ENCODE measurements at regions not wholly inside any gene's neighbourhood (a gene's known extent, or its start where the extent isn't known, plus 50 kb on each side); places are given as distances from the start of the nearest gene placed in this dataset.

- no peak for TF ChIP-seq NONO (IDR thresholded peaks at IDR 0.05; ENCODE audit: low read depth in 2 of 2, low read length in 1 of 2)
- peak; percentile 88; the same call in 1 of the 2 replicates for TF ChIP-seq JUN (IDR thresholded peaks at IDR 0.05; ENCODE audit: borderline replicate concordance, low read depth, low read length)
- no peak for TF ChIP-seq JUN (CRISPR knock-in tag; IDR thresholded peaks at IDR 0.05; ENCODE audit: borderline replicate concordance)
- no peak for TF ChIP-seq ZNF133 (CRISPR knock-in tag; IDR thresholded peaks at IDR 0.05)
- TF ChIP-seq, protein P1, sequence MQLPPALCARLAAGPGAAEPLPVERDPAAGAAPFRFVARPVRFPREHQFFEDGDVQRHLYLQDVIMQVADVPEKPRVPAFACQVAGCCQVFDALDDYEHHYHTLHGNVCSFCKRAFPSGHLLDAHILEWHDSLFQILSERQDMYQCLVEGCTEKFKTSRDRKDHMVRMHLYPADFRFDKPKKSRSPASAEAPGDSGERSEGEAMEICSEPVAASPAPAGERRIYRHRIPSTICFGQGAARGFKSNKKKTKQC (CRISPR knock-in tag; IDR thresholded peaks at IDR 0.05): peak; percentile 27; the same call in 1 of the 2 replicates
- TF ChIP-seq FOXK2 (conservative IDR thresholded peaks at IDR 0.05 in 1 of 2, IDR thresholded peaks at IDR 0.05 in 1 of 2; ENCODE audit: low read depth in 2 of 2): peak; percentile 47 to 49; a peak in 2 of 4 replicates
- no peak for TF ChIP-seq NELFE (IDR thresholded peaks at IDR 0.05; ENCODE audit: insufficient read depth, insufficient read length)
- TF ChIP-seq PTRF (tag; IDR thresholded peaks at IDR 0.05): 0 out of 2 replicates have a peak, but pooled peaks have one; percentile 34
- TF ChIP-seq, protein P2, sequence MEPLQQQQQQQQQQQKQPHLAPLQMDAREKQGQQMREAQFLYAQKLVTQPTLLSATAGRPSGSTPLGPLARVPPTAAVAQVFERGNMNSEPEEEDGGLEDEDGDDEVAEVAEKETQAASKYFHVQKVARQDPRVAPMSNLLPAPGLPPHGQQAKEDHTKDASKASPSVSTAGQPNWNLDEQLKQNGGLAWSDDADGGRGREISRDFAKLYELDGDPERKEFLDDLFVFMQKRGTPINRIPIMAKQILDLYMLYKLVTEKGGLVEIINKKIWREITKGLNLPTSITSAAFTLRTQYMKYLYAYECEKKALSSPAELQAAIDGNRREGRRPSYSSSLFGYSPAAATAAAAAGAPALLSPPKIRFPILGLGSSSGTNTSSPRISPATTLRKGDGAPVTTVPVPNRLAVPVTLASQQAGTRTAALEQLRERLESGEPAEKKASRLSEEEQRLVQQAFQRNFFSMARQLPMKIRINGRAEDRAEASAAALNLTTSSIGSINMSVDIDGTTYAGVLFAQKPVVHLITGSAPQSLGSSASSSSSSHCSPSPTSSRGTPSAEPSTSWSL (CRISPR knock-in tag; IDR thresholded peaks at IDR 0.05; ENCODE audit: borderline replicate concordance): no peak
- peak; percentile 57 for TF ChIP-seq BRD9 (IDR thresholded peaks at IDR 0.05; ENCODE audit: low read depth, partially characterized antibody)
- TF ChIP-seq PBX2 (CRISPR knock-in tag; IDR thresholded peaks at IDR 0.05; ENCODE audit: low read depth): no peak
- 0 out of 2 replicates have a peak, but pooled peaks have one; percentile 5 for TF ChIP-seq PBX2 (tag; conservative IDR thresholded peaks at IDR 0.05; ENCODE audit: low read depth)
- peak; percentile 58; the same call in 1 of the 2 replicates for TF ChIP-seq ZNF134 (CRISPR knock-in tag; conservative IDR thresholded peaks at IDR 0.05)
- TF ChIP-seq ZNF584 (CRISPR knock-in tag; IDR thresholded peaks at IDR 0.05; ENCODE audit: low read depth): peak; percentile 96
- TF ChIP-seq SMARCA5 (IDR thresholded peaks at IDR 0.05): 0 out of 2 replicates have a peak, but pooled peaks have one; percentile 42
- TF ChIP-seq ZFP91 (CRISPR knock-in tag; IDR thresholded peaks at IDR 0.05): no peak
- peak; percentile 59 for TF ChIP-seq CREM (IDR thresholded peaks at IDR 0.05; ENCODE audit: low read depth)
- TF ChIP-seq PRMT5 (CRISPR knock-in tag; IDR thresholded peaks at IDR 0.05): no peak
- peak; percentile 97 for TF ChIP-seq ZNF395 (CRISPR knock-in tag; IDR thresholded peaks at IDR 0.05)
These were observed 108.8 kb downstream of the B3GNT2 start (continued) for GRCh38 chr2:62304429-62305417.
